ENCODE measurements at regions not wholly inside any gene's neighbourhood (a gene's known extent, or its start where the extent isn't known, plus 50 kb on each side); places are given as distances from the start of the nearest gene placed in this dataset.

DNA sequence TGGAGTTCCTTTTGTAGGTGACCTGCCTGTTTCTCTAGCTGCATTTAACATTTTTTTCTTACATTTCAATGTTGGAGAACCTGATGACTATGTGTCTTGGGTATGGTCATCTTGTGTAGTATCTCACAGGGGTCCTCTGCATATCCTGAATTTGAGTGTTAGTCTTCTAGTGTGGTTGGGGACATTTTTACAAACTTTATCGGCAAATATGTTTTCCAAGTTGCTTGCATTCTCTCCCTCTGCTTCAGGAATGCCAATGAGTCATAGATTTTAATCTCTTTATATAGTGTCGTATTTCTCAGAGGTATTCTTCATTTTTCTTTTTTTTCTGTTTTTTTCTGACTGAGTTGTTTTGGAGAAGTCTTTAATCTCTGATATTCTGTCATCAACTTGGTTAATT, 684.0 kb downstream of the NCAM2 start:
- no peaks in the 10 kb centered on the region for H4K20me1 ChIP-seq (ENCODE audit: low read depth, low read length)
- TF ChIP-seq, protein P1, sequence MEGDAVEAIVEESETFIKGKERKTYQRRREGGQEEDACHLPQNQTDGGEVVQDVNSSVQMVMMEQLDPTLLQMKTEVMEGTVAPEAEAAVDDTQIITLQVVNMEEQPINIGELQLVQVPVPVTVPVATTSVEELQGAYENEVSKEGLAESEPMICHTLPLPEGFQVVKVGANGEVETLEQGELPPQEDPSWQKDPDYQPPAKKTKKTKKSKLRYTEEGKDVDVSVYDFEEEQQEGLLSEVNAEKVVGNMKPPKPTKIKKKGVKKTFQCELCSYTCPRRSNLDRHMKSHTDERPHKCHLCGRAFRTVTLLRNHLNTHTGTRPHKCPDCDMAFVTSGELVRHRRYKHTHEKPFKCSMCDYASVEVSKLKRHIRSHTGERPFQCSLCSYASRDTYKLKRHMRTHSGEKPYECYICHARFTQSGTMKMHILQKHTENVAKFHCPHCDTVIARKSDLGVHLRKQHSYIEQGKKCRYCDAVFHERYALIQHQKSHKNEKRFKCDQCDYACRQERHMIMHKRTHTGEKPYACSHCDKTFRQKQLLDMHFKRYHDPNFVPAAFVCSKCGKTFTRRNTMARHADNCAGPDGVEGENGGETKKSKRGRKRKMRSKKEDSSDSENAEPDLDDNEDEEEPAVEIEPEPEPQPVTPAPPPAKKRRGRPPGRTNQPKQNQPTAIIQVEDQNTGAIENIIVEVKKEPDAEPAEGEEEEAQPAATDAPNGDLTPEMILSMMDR (IDR thresholded peaks at IDR 0.05; ENCODE audit: insufficient read depth, low read length, poor library complexity, severe bottlenecking): no peak
- TF ChIP-seq EZH2phosphoT487 (conservative IDR thresholded peaks at IDR 0.05; ENCODE audit: low read length): no peak
- H3K9me2 ChIP-seq (replicated peaks; ENCODE audit: insufficient read depth, low read length): no peaks in the 10 kb centered on the region
- no peak overlapping the region for H3K27ac ChIP-seq (ENCODE audit: low read depth, low read length)
- H3K27me3 ChIP-seq (ENCODE audit: low read length): no peaks in the 10 kb centered on the region
- H3K4me2 ChIP-seq (ENCODE audit: low read depth, low read length, poor library complexity, severe bottlenecking): no peak overlapping the region
- H2AFZ ChIP-seq (ENCODE audit: low read depth, low read length, severe bottlenecking): no peak overlapping the region
- no peak overlapping the region for H3K9ac ChIP-seq (ENCODE audit: low read length)
- no peak overlapping the region for H3K4me3 ChIP-seq (ENCODE audit: insufficient read depth, low read length, poor library complexity, severe bottlenecking)
- no peaks in the 10 kb centered on the region for H3K9me3 ChIP-seq (ENCODE audit: insufficient read depth, low read length)
- no peaks in the 10 kb centered on the region for H3K79me2 ChIP-seq (ENCODE audit: insufficient read depth, low read length)
- H3K36me3 ChIP-seq (ENCODE audit: low read length): no peaks in the 10 kb centered on the region
- no peaks in the 10 kb centered on the region for H3F3A ChIP-seq (ENCODE audit: insufficient read depth)

- Histone ChIP-seq H3K27me3 (ENCODE audit: low read length) (no peaks in the 10 kb centered on the region), H3K9me2 (replicated peaks; ENCODE audit: insufficient read depth, low read length) (no peaks in the 10 kb centered on the region), H3K79me2 (ENCODE audit: insufficient read depth, low read length) (no peaks in the 10 kb centered on the region), H3K4me3 (ENCODE audit: insufficient read depth, low read length, poor library complexity, severe bottlenecking) (no peak overlapping the region), H3K9ac (ENCODE audit: low read length) (no peak overlapping the region), H2AFZ (ENCODE audit: low read depth, low read length, severe bottlenecking) (peak overlapping the region; percentile 68), H4K20me1 (ENCODE audit: low read depth, low read length) (no peaks in the 10 kb centered on the region), H3K4me2 (ENCODE audit: low read depth, low read length, poor library complexity, severe bottlenecking) (no peak overlapping the region), H3K36me3 (ENCODE audit: low read length) (no peaks in the 10 kb centered on the region), H3K27ac (ENCODE audit: low read depth, low read length) (no peak overlapping the region), H3K9me3 (ENCODE audit: insufficient read depth, low read length) (no peaks in the 10 kb centered on the region), H3F3A (ENCODE audit: insufficient read depth) (no peaks in the 10 kb centered on the region)
- TF ChIP-seq EZH2phosphoT487 (conservative IDR thresholded peaks at IDR 0.05; ENCODE audit: low read length): no peak
These were observed 690.7 kb downstream of the NCAM2 start for GRCh38 chr21:21688889-21689288.

DNA sequence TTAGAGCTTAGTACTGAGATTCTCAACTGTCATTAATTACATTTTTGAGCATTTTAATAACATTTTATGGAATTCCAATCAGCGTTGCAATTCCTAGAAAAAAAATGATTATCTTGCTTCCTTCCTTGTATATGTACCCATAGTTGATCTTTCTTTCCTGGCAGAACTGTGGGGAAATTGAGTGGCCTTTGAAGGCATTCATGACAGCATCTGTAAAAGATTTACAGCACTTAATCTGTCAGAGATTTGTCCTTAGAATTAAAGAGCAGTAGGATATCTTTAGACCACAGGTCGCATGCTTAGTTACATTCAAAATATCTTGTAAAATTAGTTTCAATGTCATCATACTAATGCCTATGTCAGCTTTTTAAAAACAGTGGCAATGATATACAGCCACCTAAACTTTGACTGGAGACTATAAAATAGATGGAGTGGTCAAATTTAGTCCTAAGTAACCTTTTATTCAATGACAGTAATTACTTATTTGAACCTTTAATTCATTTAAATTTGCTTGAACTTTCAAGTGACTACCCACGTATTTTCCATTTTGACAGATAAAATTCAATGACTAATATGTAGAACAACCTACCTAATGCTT, 692.0 kb downstream of the NCAM2 start:
- no peak overlapping the region for H3K4me3 ChIP-seq (ENCODE audit: insufficient read depth, low read length, poor library complexity, severe bottlenecking)
- H3K27me3 ChIP-seq (ENCODE audit: low read length): no peaks in the 10 kb centered on the region
- TF ChIP-seq, protein P1 (IDR thresholded peaks at IDR 0.05; ENCODE audit: insufficient read depth, low read length, poor library complexity, severe bottlenecking): no peak
- no peak for TF ChIP-seq EZH2phosphoT487 (conservative IDR thresholded peaks at IDR 0.05; ENCODE audit: low read length)
- H3K79me2 ChIP-seq (ENCODE audit: insufficient read depth, low read length): no peaks in the 10 kb centered on the region
- H3K9me2 ChIP-seq (replicated peaks; ENCODE audit: insufficient read depth, low read length): no peaks in the 10 kb centered on the region
- no peaks in the 10 kb centered on the region for H3F3A ChIP-seq (ENCODE audit: insufficient read depth)
- no peaks in the 10 kb centered on the region for H3K9me3 ChIP-seq (ENCODE audit: insufficient read depth, low read length)
- H3K36me3 ChIP-seq (ENCODE audit: low read length): no peaks in the 10 kb centered on the region
- no peak overlapping the region for H3K27ac ChIP-seq (ENCODE audit: low read depth, low read length)
- no peak overlapping the region for H2AFZ ChIP-seq (ENCODE audit: low read depth, low read length, severe bottlenecking)
- H3K9ac ChIP-seq (ENCODE audit: low read length): no peak overlapping the region
- H3K4me2 ChIP-seq (ENCODE audit: low read depth, low read length, poor library complexity, severe bottlenecking): no peak overlapping the region
- no peaks in the 10 kb centered on the region for H4K20me1 ChIP-seq (ENCODE audit: low read depth, low read length)

DNA sequence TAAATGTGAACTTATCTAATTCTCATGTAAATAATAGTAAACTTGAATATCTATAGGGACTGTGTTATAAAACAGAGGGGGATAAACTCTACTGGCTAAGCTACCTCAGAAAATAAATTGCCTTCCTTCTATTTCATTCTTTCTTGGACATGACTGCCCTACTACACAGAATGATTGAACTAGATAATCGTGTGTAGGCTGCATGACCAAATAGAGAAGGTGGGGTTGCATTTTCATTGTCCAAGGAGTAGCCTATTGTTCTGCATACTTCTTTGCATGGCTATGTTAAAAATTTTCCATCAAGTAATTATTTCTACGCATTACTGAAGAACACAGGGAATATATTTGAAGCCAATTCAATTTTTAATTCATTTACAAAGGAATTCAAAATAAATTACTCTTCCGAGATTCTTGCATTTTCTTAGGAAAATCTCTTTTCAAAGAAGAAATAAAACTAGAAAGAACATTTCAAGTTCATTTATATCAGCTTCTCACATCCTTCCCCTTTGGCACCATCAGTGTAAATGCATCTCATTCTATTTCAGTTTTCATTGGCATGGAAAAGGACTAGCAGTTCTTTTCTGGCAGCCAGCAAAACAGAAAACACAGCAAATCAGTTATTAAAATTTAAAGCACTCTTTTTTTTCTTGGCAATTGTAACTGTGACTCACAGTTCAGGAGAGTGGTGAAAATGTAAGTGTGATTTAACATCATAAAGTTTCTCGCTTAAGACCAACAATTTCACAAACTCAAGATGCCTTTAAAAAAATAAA, 714.7 kb downstream of the NCAM2 start:
- H3K4me2 ChIP-seq (ENCODE audit: low read depth, low read length, poor library complexity, severe bottlenecking): no peak overlapping the region
- H3K9ac ChIP-seq (ENCODE audit: low read length): no peak overlapping the region
- H3K27me3 ChIP-seq (ENCODE audit: low read length): no peaks in the 10 kb centered on the region
- no peak overlapping the region for H3K4me3 ChIP-seq (ENCODE audit: insufficient read depth, low read length, poor library complexity, severe bottlenecking)
- no peaks in the 10 kb centered on the region for H3K9me2 ChIP-seq (replicated peaks; ENCODE audit: insufficient read depth, low read length)
- H3K9me3 ChIP-seq (ENCODE audit: insufficient read depth, low read length): no peaks in the 10 kb centered on the region
- H2AFZ ChIP-seq (ENCODE audit: low read depth, low read length, severe bottlenecking): no peak overlapping the region
- no peak overlapping the region for H3K27ac ChIP-seq (ENCODE audit: low read depth, low read length)
- no peaks in the 10 kb centered on the region for H3K36me3 ChIP-seq (ENCODE audit: low read length)
- TF ChIP-seq, protein P1 (IDR thresholded peaks at IDR 0.05; ENCODE audit: insufficient read depth, low read length, poor library complexity, severe bottlenecking): no peak
- no peaks in the 10 kb centered on the region for H4K20me1 ChIP-seq (ENCODE audit: low read depth, low read length)
- H3F3A ChIP-seq (ENCODE audit: insufficient read depth): no peaks in the 10 kb centered on the region
- H3K79me2 ChIP-seq (ENCODE audit: insufficient read depth, low read length): no peaks in the 10 kb centered on the region
